ENCODE measurements at regions not wholly inside any gene's neighbourhood (a gene's known extent, or its start where the extent isn't known, plus 50 kb on each side); places are given as distances from the start of the nearest gene placed in this dataset.
A peak's percentile ranks its signal among the peaks of the same experiment; 100 is the strongest.

DNA sequence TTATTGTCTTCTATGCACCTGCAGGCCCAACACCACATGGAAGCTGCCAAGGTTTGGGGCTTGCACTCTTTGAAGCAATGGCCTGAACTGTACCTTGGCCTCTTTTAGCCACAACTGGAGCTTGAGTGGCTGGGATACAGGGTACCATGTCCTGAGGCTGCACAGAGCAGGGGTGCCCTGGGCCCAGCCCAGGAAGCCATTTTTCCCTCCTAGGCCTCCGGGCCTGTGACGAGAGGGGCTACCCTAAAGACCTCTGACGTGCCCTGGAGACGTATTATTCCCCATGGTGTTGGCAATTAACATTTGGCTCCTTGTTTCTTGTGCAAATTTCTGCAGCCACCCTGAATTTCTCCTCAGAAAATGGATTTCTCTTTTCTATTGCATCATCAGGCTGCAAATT lies 519.9 kb upstream of the MAGEB18 start:
- no peak for TF ChIP-seq ZNF10 (tag by site-specific recombination; IDR thresholded peaks at IDR 0.05)
- TF ChIP-seq ZNF585B (tag by site-specific recombination; IDR thresholded peaks at IDR 0.05) = peak; percentile 74
- ChIA-PET CTCF (no interaction called here), POLR2A (no interaction called here)
- Histone ChIP-seq H3K4me1 (ENCODE audit: control insufficient read depth, insufficient read depth, low read length) (no peaks in the 10 kb centered on the region), H3K27ac (ENCODE audit: extremely low read depth, low read depth, low read length) (no peak overlapping the region), H3K36me3 (ENCODE audit: control insufficient read depth in 2 of 2, insufficient read depth in 1 of 2, low read length in 2 of 2) (no peaks in the 10 kb centered on the region), H3K4me3 (ENCODE audit: low read depth, low read length) (no peak overlapping the region), H3K9me3 (ENCODE audit: control insufficient read depth, insufficient read depth, low read depth, low read length) (no peaks in the 10 kb centered on the region)

- Histone ChIP-seq H3K27ac (ENCODE audit: extremely low read depth, low read depth, low read length) (no peak overlapping the region), H3K9me3 (ENCODE audit: control insufficient read depth, insufficient read depth, low read depth, low read length) (no peaks in the 10 kb centered on the region), H3K4me1 (ENCODE audit: control insufficient read depth, insufficient read depth, low read length) (no peaks in the 10 kb centered on the region), H3K4me3 (ENCODE audit: low read depth, low read length) (no peak overlapping the region), H3K36me3 (ENCODE audit: control insufficient read depth in 2 of 2, insufficient read depth in 1 of 2, low read length in 2 of 2) (no peaks in the 10 kb centered on the region)
- TF ChIP-seq ZNF521 (tag by site-specific recombination; IDR thresholded peaks at IDR 0.05) (no peak), ZNF529 (tag by site-specific recombination; IDR thresholded peaks at IDR 0.05; ENCODE audit: insufficient replicate concordance) (no peak), ZNF184 (tag by site-specific recombination; IDR thresholded peaks at IDR 0.05) (no peak), ZNF610 (tag by site-specific recombination; IDR thresholded peaks at IDR 0.05; ENCODE audit: borderline replicate concordance) (no peak)
- POLR2A ChIA-PET = no interaction called here
- CTCF ChIA-PET = no interaction called here
Measured at GRCh38 chrX:25640276-25640675, 497.9 kb upstream of the MAGEB18 start.

DNA sequence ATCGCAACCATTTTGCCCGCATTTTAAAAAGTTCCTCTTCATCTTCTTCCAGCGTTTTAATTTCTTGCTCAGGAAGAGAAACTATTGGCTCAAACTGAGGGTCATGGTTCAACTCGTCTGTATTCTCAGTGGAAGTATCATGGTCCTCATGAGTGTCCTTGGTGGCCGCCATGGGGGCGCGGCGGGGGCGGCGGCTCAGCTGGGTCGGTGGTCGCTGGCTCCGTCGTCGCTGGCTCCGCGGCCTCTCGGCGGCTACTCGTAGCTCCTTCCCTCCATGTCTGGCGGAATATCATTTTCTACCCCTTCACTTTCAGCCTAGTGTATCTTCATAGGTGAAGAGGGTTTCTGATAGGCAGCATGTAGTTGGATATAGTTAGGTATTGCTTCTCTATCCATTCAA lies 492.0 kb upstream of the MAGEB18 start:
- ChIA-PET CTCF (no interaction called here), POLR2A (no interaction called here)
- Histone ChIP-seq H3K4me3 (ENCODE audit: low read depth, low read length) (no peak overlapping the region), H3K27ac (ENCODE audit: extremely low read depth, low read depth, low read length) (no peak overlapping the region), H3K36me3 (ENCODE audit: control insufficient read depth in 2 of 2, insufficient read depth in 1 of 2, low read length in 2 of 2) (no peaks in the 10 kb centered on the region), H3K9me3 (ENCODE audit: control insufficient read depth, insufficient read depth, low read depth, low read length) (no peaks in the 10 kb centered on the region), H3K4me1 (ENCODE audit: control insufficient read depth, insufficient read depth, low read length) (no peaks in the 10 kb centered on the region)
- TF ChIP-seq ZNF48 (tag by site-specific recombination; IDR thresholded peaks at IDR 0.05) (no peak), ZNF174 (tag by site-specific recombination; IDR thresholded peaks at IDR 0.05) (no peak), ZSCAN5A (tag by site-specific recombination; IDR thresholded peaks at IDR 0.05) (no peak), FEZF1 (tag by site-specific recombination; IDR thresholded peaks at IDR 0.05) (no peak), ZNF529 (tag by site-specific recombination; IDR thresholded peaks at IDR 0.05; ENCODE audit: insufficient replicate concordance) (no peak), ZNF830 (tag by site-specific recombination; IDR thresholded peaks at IDR 0.05; ENCODE audit: low read depth) (no peak), ZNF274 (IDR thresholded peaks at IDR 0.05; ENCODE audit: low read length) (no peak), ZNF274 (tag by site-specific recombination; IDR thresholded peaks at IDR 0.05; ENCODE audit: borderline replicate concordance) (no peak), ZNF266 (tag by site-specific recombination; IDR thresholded peaks at IDR 0.05; ENCODE audit: low read depth) (no peak), ZNF404 (tag by site-specific recombination; IDR thresholded peaks at IDR 0.05) (no peak), ZNF2 (tag by site-specific recombination; IDR thresholded peaks at IDR 0.05) (no peak), ZNF670 (tag by site-specific recombination; IDR thresholded peaks at IDR 0.05; ENCODE audit: low read depth) (no peak)
- TF ChIP-seq, protein P1, sequence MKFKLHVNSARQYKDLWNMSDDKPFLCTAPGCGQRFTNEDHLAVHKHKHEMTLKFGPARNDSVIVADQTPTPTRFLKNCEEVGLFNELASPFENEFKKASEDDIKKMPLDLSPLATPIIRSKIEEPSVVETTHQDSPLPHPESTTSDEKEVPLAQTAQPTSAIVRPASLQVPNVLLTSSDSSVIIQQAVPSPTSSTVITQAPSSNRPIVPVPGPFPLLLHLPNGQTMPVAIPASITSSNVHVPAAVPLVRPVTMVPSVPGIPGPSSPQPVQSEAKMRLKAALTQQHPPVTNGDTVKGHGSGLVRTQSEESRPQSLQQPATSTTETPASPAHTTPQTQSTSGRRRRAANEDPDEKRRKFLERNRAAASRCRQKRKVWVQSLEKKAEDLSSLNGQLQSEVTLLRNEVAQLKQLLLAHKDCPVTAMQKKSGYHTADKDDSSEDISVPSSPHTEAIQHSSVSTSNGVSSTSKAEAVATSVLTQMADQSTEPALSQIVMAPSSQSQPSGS (tag by site-specific recombination; IDR thresholded peaks at IDR 0.05; ENCODE audit: low read depth) = no peak

GRCh38 chrX:25648790-25649189 lies 489.4 kb upstream of the MAGEB18 start:
- Histone ChIP-seq H3K4me3 (ENCODE audit: low read depth, low read length) (no peak overlapping the region), H3K27ac (ENCODE audit: extremely low read depth, low read depth, low read length) (no peak overlapping the region), H3K4me1 (ENCODE audit: control insufficient read depth, insufficient read depth, low read length) (no peaks in the 10 kb centered on the region), H3K36me3 (ENCODE audit: control insufficient read depth in 2 of 2, insufficient read depth in 1 of 2, low read length in 2 of 2) (no peaks in the 10 kb centered on the region), H3K9me3 (ENCODE audit: control insufficient read depth, insufficient read depth, low read depth, low read length) (no peaks in the 10 kb centered on the region)
- CTCF ChIA-PET = interaction anchor here (0.7 kb wide), 1 partner anchor 1263 kb away, joined by 3 read pairs; no protein-coding TSS in a partner anchor
- POLR2A ChIA-PET = no interaction called here
- TF ChIP-seq ZNF707 (tag by site-specific recombination; IDR thresholded peaks at IDR 0.05) (no peak), ZSCAN18 (tag by site-specific recombination; IDR thresholded peaks at IDR 0.05) (no peak), HOXD13 (CRISPR knock-in tag; IDR thresholded peaks at IDR 0.05; ENCODE audit: borderline replicate concordance) (no peak), ZNF791 (tag by site-specific recombination; IDR thresholded peaks at IDR 0.05) (no peak), ZNF394 (tag by site-specific recombination; IDR thresholded peaks at IDR 0.05; ENCODE audit: borderline replicate concordance) (no peak), ZNF2 (tag by site-specific recombination; IDR thresholded peaks at IDR 0.05) (no peak)
- TF ChIP-seq, protein P2, sequence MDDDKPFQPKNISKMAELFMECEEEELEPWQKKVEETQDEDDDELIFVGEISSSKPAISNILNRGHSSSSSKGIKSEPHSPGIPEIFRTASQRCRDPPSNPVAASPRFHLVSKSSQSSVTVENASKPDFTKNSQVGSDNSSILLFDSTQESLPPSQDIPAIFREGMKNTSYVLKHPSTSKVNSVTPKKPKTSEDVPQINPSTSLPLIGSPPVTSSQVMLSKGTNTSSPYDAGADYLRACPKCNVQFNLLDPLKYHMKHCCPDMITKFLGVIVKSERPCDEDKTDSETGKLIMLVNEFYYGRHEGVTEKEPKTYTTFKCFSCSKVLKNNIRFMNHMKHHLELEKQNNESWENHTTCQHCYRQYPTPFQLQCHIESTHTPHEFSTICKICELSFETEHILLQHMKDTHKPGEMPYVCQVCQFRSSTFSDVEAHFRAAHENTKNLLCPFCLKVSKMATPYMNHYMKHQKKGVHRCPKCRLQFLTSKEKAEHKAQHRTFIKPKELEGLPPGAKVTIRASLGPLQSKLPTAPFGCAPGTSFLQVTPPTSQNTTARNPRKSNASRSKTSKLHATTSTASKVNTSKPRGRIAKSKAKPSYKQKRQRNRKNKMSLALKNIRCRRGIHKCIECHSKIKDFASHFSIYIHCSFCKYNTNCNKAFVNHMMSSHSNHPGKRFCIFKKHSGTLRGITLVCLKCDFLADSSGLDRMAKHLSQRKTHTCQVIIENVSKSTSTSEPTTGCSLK (tag by site-specific recombination; IDR thresholded peaks at IDR 0.05) = no peak

Measured in HEK293 (cell line).